HuH-7.5 (cell line): ENCODE measurements at regions not wholly inside any gene's neighbourhood (a gene's known extent, or its start where the extent isn't known, plus 50 kb on each side); places are given as distances from the start of the nearest gene placed in this dataset.
A peak's percentile ranks its signal among the peaks of the same experiment; 100 is the strongest.

Experiments used
- DNase-seq: peaks from one replicate; pipeline ENCODE4 v3.0.0; 2011; ENCODE audit warnings: low spot score

GRCh38 chr2:204479557-204479956, 65.7 kb upstream of the PARD3B start:
- DNase-seq = no peak

GRCh38 chr2:204480676-204481075, 64.6 kb upstream of the PARD3B start:
- DNase-seq = no peak

- peak; percentile 13 for DNase-seq
Observed at GRCh38 chr2:204483608-204484081, 61.6 kb upstream of the PARD3B start.

- DNase-seq = no peak
Observed at GRCh38 chr2:204486321-204486720, 59.0 kb upstream of the PARD3B start.

- no peak for DNase-seq
Observed at GRCh38 chr2:204486805-204487204, 58.5 kb upstream of the PARD3B start.

GRCh38 chr2:204487447-204488229, 57.6 kb upstream of the PARD3B start:
- no peak for DNase-seq

GRCh38 chr2:204491528-204491927, 53.7 kb upstream of the PARD3B start:
- no peak for DNase-seq

- no peak for DNase-seq
Observed at GRCh38 chr2:204492417-204492816, 52.9 kb upstream of the PARD3B start.

GRCh38 chr2:204494681-204495080, 50.6 kb upstream of the PARD3B start:
- no peak for DNase-seq

GRCh38 chr2:204495381-204495780, 49.9 kb upstream of the PARD3B start:
- no peak for DNase-seq
